PC-9 (cell line): ENCODE measurements at regions not wholly inside any gene's neighbourhood (a gene's known extent, or its start where the extent isn't known, plus 50 kb on each side); places are given as distances from the start of the nearest gene placed in this dataset.

Experiments used
- CTCF ChIP-seq: fragments of 200-600 bp; sonication (generic); conservative IDR thresholded peaks from 2 replicates; pipeline ENCODE4 v1.6.1; 2017; ENCODE audit warnings: mixed run types, antibody characterized with exemption, mild to moderate bottlenecking, moderate library complexity
- EZH2 ChIP-seq: fragments of 200-600 bp; sonication (generic); IDR thresholded peaks from 2 replicates; pipeline ENCODE4 v1.8.0; 2017; ENCODE audit warnings: antibody characterized with exemption, low read depth

GRCh38 chr3:159787794-159788205 lies 200.8 kb upstream of the IL12A start:
- TF ChIP-seq CTCF (no peak), EZH2 (no peak)
